Pulmonary artery endothelial cell (primary cell): ENCODE measurements at regions not wholly inside any gene's neighbourhood (a gene's known extent, or its start where the extent isn't known, plus 50 kb on each side); places are given as distances from the start of the nearest gene placed in this dataset.

Experiments used
- DNase-seq: peaks from one replicate; pipeline ENCODE4 v3.0.0-alpha.2; 2011; ENCODE audit warnings: low read depth, low spot score

DNA sequence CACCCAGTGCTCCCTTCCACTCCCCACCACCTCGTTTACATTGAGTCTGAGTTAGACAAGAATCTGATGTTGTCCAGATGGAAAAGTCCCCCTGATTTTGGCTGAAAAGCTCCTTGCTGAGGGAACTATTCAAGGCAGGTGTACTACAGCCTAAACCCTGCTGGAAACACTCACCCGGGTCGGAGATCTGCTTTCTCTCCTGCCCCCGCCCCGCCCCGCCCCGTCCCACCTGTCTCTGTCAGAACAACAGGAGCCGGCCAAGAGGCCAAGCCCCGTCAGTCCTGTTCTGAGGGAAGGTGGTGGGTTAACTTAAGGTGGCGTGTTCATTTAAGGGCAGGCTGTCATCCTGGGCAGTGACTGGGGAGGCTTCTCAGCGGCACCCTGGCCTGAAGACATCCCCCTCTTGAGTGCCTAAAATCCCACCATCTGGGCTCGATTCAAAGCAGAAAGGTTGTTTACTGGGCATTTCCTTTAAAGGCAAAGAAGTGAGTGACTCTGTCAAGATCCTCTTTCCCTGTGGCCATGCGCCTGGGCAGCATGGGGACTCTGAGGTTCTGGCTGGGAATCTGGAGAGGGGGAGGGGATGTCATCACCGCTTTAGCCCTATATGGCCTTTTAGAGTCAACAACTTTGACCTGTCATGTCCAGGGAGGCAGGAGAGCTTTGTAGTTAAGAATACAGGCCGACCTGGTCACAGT lies 71.1 kb upstream of the NEURL1B start:
- no peak for DNase-seq

DNA sequence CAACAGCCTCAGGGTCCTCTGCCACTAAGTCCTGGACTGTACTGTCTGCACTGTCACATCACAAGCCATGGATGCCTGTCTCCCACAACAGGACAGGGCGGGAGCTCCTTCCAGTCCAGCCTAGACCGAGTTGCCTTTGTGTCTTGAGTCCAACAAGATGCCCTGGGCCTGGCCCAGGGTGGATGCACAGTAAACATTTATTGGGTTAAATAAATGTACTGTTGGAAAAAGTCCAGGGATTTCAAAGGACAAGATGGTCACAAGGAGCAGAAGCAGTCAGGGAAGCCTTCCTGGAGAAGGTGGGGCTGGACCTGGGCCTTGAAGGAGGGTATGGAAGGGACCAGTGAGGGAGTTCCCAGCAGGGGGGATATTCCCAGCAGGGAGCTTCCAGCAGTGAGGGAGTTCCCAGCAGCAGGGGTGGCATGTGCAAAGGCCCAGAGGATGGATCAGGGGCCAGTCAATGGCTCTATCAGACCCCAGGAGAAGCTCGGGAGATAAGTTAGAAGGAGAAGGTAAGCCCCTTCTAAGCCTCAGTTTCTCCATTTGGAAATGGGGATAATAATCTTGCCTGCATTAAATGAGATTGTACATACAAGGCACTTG lies 72.7 kb upstream of the NEURL1B start:
- DNase-seq = no peak

DNA sequence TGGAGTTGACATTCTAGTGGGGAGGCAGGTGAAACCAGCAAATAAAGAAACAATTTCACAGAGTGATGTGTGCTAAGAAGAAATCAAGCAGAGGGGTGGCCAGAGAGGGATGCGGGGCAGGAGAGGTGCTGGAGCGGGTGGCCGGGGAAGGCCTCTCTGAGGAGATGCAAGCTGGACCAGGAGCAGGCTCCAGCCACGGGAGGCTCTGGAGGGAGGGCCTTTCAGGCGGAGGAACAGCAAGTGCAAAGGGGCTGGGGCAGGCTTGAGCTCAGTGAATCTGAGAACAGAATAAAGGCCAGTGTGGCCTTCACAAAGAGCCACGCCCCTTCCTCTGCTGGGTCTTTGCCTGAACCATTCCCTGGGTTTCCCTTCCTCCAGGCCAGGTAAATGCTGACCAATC lies 73.2 kb upstream of the NEURL1B start:
- DNase-seq = no peak

DNA sequence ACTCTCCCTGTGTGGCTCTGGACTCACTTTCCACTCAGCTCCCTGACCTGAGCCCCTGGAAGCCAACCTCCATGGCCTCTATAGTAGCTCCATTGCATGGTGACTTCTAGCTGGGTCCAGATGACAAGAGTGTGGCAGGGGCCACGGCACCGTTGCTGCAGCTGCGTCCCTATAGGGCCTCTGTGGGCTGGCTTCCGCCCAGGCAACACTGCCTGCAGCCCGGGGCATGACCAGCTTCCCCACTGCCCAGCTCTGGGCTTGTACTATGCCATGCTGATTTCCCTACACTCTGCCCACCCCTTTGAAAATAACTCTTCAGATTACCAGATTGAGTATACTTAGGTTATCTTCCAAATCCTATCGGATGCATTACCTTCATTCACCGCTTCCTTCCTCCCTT lies 73.8 kb upstream of the NEURL1B start:
- DNase-seq = no peak

DNA sequence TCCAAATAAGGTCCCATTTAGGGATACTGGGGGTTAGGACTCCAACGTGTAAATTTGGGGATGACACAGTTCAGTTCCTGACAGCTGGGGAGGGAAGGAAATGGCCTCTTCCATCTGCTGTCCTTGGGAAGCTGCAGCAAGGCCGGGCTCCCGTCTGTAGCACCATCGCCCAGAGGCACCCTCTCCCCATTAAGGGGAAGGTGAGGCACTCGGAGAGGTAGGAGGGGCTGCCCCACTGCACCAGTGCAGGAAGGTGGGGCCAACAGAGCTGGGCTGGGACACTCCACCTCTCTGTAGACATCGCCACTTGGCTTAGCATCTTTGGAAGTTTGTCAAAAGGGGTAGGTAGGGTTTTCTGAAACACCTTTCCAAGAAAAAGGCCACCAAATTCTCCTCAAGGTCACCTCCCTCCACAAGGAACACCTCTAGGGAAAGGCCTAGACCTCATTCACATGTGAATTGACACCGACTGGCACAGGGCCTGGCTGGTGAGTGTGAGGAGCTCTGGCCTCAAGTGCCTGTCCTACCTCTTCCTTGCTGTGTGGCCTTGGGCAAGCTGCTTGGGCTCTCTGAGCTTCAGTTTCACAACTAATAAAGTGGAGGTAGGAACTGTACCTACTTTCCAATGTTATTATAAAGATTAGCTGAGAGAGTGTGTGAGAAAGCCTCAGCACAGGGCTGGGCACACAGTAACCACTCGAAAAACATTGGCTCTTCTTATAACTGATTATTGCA lies 75.0 kb upstream of the NEURL1B start:
- no peak for DNase-seq

DNA sequence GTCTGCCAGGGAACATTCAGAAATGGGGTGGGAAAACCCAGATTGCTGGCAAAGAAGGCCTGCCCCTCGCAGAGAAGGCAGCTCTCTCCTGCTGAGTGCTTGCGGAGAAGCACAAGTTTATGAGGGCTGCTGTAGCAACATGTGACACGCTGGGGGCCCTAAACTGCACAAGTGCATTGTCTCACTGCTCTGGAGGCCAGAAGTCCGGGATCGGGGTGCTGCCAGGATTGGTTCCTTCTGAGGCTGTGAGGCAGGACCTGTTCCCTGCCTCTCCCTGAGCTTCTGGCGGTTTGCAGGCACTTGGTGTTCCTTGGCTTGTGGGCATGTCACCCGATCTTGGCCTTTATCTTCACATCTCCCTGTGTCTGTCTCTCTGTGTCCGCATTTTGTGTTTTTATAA lies 75.6 kb upstream of the NEURL1B start:
- DNase-seq = no peak

DNA sequence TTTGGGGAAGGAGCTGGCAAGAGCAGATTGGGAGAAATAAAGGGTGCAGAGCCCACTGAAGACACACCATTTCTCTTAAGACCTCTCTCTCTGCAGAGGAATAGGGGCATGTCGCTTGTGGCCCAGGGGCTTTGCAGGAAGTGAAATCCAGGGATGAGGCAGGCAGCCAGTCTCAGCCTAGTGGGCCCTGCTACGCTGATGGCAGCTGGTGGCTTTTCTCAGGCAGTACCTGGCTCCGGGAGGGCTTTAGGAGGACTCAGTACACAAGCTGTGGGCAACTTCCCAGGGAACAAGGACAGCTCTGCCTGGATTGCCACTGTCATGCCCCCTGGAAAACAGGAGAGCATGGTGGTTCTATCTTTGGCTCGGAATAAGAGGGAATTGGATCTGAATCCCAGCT lies 76.2 kb upstream of the NEURL1B start:
- no peak for DNase-seq

DNA sequence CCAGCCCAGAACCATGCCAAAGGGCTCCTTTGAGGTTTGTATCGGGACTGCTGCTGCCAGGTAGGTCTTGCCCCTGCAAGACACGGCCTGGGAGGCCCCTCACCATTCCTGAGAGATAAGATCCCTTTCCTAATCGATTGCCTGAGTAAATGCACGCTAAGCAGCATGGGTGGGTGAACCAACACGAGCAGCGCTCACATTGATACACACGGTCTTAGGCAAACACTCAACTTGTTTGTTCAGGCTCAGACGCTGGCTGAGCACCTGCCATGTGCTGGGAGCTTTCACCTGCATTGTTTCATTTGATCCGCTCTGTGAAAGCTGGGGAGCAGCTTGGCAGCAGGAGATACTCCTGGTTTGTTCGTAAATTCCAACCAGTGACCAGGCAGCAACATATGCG lies 76.9 kb upstream of the NEURL1B start:
- DNase-seq = no peak

DNA sequence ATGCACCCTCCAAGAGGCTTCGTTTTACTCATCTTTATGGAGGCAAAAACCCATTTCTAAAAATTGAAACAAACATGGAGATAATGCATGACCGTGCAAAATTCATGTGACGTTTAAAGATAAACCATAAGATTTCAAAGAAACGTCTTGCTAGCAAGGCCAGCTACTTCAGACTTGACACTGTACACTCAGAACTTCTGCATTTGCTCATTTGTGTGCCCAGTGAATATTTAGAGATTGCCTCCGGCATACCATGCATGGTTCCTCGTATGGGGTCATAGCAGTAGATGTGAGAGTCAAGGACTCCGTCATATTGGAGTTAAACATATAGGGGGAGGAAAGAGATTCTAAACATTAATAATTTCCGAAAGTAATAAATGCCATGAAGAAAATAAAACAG lies 78.6 kb upstream of the NEURL1B start:
- DNase-seq = no peak

DNA sequence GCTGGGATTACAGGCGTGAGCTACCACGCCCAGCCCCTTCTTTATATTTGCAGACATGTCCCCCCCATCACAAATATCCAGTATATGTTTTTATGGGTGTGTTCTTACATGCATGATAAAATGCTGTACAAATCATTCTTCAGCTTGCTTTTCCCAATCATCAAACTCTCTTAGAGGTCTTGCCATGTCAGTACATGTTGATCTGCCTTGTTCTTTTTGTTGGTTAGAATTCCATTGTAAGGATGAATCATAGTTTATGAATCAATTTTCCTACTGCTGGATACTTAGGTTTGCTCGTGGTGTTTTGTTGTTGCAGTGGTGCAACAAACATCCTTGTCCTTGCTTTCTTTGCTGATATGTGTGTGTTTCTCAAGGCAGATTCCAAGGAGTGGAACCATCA lies 79.9 kb upstream of the NEURL1B start:
- DNase-seq = no peak

DNA sequence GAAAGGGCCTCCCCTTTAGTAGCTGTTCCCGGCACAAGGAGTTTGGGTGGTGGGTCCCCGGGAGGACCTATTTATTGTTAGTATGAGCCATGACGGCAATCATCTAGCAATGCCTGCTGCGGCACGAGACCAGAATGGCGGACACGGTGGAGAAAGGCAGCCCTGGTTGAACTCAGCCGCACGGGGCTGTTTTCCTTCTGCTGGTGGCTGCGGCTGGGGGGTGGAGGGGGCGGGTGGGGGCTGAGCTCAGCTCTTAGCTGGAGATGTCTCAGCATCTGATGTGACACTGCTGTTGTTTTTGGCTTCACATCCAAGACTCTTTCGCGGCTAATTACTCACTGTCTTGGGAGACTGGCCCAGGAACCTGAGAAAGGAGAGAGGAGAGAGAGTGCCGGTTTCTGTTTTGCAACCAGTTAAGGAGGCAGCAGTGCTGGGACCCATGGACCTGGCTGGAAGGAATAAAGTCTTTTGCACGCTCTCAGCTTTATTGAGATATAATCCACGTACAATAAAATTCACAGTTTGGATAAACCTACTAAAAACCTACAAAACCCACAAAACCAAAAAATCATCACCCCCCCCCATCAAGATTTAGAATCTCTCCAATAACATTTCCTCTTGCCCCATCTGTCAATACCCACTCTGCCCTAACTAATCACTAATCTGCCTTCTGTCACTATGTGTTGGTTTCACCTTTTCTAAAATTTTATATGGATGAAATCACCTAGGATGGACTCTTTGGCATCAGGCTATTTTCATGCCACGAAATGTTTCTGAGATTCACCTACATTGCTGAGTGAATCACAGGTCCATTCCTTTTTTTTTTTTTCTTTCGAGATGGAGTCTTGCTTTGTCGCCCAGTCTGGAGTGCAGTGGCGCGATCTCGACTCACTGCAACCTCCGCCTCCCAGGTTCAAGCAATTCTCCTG lies 81.8 kb upstream of the NEURL1B start:
- DNase-seq = no peak

DNA sequence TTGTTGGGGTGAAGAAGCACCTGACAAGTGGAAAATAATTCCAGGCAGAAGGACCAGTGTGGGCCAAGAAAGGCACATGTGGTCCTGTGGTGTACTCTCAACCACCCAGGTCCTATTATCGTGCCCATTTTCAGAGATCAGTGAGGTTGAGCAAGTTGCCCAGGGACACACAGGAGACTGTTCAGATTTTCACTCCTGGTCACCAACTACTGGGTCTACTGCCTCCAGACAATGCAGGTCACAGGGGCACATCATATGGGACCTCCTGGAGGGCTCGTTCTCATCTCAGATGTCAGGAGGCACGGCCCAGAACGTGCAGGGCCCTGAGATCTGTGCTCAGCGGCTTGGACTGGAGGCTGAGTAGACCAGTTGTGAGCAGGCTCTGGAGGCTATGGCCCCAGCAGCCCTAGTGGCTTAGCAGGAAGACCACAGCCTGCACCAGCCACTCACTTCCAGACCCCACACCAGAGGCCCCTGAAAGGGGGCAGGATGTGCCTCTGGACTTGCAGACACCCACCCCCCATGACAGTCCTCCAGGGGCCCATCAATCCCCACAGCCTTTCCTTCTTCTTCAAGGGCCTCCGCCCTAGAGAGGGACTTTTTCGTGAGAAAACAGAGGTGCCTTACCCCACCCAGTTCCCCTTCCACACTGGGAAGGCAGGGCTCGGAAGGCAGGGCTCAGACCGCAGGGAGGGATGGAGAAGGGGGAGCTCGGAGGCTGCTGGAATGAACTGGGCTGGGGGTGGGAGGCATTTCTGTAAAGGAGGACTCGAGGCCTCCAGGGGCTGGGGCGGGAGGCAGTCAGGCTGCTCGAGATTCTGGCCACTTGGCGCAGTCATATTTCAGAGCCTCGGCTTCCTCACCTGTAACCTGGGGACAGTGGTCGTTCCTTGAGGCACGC lies 82.7 kb upstream of the NEURL1B start:
- DNase-seq = no peak

DNA sequence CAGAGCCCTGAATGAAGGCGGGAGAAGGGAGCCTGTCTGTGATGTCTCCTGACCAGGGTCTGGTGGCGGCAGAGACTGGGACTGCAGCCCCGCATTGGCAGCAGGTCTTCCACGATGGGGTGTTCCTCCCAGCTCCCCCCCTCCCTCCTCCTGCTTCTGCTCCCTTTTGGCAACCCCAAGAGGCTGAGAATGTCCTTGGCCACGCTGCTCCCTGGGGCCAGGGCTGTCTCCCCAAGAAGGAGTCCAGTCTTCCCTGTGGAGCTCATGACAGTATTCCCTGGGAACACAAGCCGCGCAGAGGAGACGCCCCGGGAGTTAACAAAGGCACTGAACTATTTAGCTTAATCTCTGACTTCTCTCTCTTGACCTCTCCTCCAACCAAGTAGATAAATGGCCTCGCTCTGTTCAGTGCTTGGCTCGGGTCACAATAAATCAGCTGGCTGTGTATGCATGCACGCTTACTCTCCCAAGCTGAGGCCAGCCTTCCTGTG lies 84.0 kb upstream of the NEURL1B start:
- no peak for DNase-seq

DNA sequence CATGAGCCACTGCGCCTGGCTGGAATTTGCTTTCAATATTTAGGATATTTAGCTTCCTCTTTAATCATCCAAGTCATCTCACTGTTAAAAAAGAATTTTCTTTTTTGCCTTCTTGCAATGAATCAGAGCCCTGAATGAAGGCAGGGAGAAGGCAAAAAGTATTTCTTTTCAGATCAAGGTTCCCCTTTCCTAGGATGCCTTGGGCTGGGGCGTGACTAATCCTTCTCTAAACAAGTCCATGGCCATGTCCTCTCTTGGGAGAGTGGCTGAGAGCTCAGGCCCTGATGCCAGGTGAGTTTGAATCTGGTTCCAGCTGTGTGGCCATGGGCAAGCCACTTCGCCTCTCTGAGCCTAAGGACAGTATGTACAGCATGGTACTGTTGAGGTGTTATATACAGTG lies 84.8 kb upstream of the NEURL1B start:
- no peak for DNase-seq

DNA sequence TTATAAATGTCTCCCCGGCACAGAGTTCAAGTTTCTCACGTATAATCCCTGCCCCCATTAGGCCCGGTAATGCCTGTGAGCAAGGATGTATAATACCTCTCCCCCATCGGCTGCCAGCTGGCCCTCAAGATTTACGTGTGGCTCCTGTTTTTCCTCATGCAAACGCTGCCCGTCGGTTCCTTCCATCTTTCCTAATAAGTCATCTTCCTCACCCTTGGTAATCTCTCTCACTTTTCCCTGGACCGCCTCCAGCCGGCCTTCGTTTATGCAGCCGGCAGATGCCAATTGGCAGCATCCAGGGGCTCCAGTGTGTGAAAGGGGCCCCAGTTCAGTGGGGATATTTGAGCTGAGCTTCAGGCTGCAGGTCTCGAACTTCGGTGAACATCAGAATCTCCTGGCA lies 86.5 kb upstream of the NEURL1B start:
- no peak for DNase-seq

DNA sequence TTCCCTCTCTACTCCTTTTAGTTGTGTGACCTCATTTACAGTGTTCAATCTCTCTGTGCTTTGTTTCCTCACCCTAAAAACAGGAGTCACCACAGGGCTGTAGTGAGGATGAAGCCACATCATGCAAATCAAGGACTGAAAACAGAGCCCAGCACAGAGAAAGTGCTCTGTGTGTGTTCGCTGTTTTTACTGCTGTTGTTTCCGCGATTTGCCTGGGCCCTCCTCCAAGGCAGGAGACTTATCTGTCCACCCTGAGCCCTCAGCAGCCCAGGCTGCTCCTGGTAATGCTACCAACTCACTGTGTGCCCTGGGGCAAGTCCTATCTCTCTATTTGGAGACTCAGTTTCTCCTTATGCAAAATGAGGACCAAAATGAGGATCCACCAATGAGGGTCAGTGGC lies 87.2 kb upstream of the NEURL1B start:
- DNase-seq = no peak

DNA sequence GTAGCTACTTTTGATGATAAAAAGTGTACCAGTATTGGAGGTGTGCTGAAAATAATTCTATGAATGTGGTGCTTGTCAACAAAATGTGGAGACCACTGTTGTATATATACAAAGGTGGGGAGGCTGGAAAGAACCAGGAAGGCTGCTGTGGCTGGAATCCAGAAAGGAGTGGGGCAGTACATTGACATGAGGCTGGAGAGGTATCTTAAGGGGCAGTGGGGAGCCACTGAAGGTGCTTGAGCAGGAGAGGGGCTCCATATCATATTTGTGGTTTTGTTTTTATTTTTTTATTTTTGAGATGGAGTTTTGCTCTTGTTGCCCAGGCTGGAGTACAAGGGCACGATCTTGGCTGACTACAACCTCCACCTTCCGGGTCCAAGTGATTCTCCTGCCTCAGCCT lies 87.9 kb upstream of the NEURL1B start:
- DNase-seq = no peak

DNA sequence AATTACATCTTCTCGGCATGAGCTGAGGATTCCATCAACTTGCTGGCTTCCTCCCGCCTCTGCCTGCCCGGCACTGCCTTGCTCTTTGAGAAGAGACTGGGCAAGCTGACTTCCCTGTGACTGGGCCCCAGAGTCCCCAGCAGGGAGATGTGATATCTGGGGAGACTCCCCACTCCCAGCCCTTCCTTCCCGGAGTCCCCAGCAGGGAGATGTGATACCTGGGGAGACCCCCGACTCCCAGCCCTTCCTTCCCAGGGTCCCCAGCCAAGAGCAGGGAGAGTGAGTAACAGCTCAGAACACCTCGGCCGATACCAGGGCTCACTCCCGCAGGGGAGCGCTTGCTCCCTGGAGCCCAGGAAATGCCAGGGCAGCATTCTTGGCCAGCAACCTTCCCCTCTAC lies 90.1 kb upstream of the NEURL1B start:
- DNase-seq = no peak

DNA sequence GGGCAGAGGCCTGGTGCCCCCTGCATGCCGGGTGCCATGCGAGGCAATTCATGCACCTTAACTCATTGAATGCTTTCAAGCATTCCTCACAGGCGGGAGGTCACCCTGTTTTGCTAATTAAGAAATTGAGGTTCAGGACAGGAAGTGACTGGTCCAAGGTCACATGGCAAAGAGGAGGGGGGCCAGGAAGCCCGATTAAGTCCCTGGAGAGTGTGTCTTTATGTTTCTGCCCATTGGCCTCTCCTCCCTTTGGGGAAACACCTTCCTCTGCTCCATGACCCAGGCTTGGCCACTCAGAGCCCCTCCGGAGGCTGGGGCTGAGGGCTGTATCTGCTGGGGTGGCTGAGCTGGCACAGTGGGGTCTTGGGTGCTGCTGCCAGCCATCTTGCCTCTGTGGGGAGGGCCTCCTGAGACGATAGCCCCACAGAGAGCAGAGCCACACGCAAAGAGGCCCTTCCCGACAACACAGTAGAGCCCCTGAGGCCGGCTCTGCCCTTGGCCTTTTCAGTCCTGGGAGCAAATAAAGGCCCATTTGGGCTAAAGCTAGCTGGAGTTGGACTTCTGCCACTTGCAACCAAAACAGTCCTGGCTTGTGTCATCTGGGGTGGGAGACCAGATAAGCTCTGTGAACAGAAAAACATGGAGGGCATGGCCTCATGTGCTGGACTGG lies 90.8 kb upstream of the NEURL1B start:
- DNase-seq = no peak

DNA sequence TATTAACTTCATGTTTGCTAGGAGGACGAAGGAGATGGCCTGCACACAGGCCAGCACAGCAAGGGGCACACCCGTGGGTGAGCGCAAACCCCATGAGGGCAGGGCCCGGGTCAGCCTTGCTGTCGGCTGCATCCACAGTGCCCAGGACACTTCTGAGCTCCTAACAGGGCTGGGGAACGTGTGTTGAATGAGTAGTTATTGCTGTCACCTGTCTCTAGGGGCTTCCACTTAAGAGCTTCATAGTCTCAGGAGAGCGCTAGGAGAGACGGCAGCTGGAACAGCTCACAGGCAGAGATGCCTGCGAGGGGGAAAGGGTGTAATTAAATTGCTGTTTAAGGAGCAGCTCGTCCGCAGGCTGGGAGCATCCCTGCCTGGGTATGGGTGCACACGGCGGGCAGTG lies 91.4 kb upstream of the NEURL1B start:
- no peak for DNase-seq
